GM13977 (cell line): ENCODE measurements at regions not wholly inside any gene's neighbourhood (a gene's known extent, or its start where the extent isn't known, plus 50 kb on each side); places are given as distances from the start of the nearest gene placed in this dataset.

Experiments used
- DNase-seq: peaks from one replicate; pipeline ENCODE4 v3.0.0; 2012; ENCODE audit warnings: low spot score
- CTCF ChIP-seq: IDR thresholded peaks from 2 replicates; pipeline ENCODE4 v1.5.1; 2012; ENCODE audit warnings: mild to moderate bottlenecking, control low read depth; ENCODE audit not compliant: insufficient read depth; ENCODE audit errors: extremely low read depth, missing control alignments
- in situ Hi-C: fragments of 300-500 bp; cut with MboI; formaldehyde crosslinking; loops from one replicate; pipeline ENCODE4 v1.12.0; 2022; ENCODE audit warnings: low sequenced_read_pairs, low pct_unique_long_range_greater_than_20kb, mixed read lengths, inconsistent platforms; ENCODE audit not compliant: unreplicated experiment

GRCh38 chr12:93115198-93115601 lies 186.1 kb upstream of the EEA1 start:
- TF ChIP-seq CTCF = no peak
- DNase-seq = no peak
- in situ Hi-C loops = no loop called here

- DNase-seq = no peak
- no peak for TF ChIP-seq CTCF
- in situ Hi-C loops = no loop called here
These were observed 186.6 kb upstream of the EEA1 start for GRCh38 chr12:93115646-93116045.

GRCh38 chr12:93116632-93117031 lies 187.5 kb upstream of the EEA1 start:
- TF ChIP-seq CTCF = no peak
- in situ Hi-C loops = no loop called here
- DNase-seq = no peak

- in situ Hi-C loops = no loop called here
- DNase-seq = no peak
- TF ChIP-seq CTCF = no peak
These were observed 192.8 kb upstream of the EEA1 start for GRCh38 chr12:93121729-93122488.

GRCh38 chr12:93122569-93123091 lies 193.5 kb upstream of the EEA1 start:
- in situ Hi-C loops = no loop called here
- DNase-seq = no peak
- no peak for TF ChIP-seq CTCF

- no peak for DNase-seq
- TF ChIP-seq CTCF = no peak
- in situ Hi-C loops = no loop called here
These were observed 196.0 kb upstream of the EEA1 start for GRCh38 chr12:93125126-93125525.
